Neural progenitor cell (in vitro differentiated cells): ENCODE measurements at regions not wholly inside any gene's neighbourhood (a gene's known extent, or its start where the extent isn't known, plus 50 kb on each side); places are given as distances from the start of the nearest gene placed in this dataset.

Source experiments
- CTCF ChIP-seq: fragments of 200-600 bp; sonication (generic); IDR thresholded peaks from 2 replicates; pipeline ENCODE4 v1.5.1; 2017; ENCODE audit warnings: antibody characterized with exemption, mild to moderate bottlenecking
- EZH2 ChIP-seq: fragments of 200-600 bp; sonication (generic); IDR thresholded peaks from 2 replicates; pipeline ENCODE4 v1.6.1; 2017; ENCODE audit warnings: antibody characterized with exemption, mild to moderate bottlenecking, moderate library complexity
- EZH2phosphoT487 ChIP-seq: fragments of 200-600 bp; sonication (generic); IDR thresholded peaks from 2 replicates; pipeline ENCODE4 v1.6.1; 2017; ENCODE audit warnings: antibody characterized with exemption

DNA sequence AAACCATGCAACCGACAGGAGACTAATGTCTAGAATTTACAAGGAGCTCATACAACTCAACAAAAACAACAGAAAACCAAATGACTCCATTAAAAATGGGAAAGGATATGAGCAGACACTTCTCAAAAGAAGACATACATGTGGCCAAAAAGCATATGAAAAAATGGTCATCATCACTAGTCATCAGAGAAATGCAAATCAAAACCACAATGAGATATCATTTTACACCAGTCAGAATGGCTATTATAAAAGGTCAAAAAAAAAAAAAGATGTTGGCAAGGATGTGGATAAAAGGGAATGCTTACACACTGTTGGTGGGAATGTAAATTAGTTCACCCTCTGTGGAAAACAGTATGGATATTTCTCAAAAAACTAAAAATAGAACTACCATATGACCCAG lies 50.5 kb upstream of the CHRDL1 start:
- no peak for TF ChIP-seq CTCF
- no peak for TF ChIP-seq EZH2phosphoT487
- TF ChIP-seq EZH2: no peak
